Stimulated activated CD8-positive, alpha-beta memory T cell treated with anti-CD3 and anti-CD28 coated beads, Interleukin-12 subunit alpha, Interleukin-12 subunit beta, amount 100 ng/mL, for 4 hours (primary cell): ENCODE measurements at regions not wholly inside any gene's neighbourhood (a gene's known extent, or its start where the extent isn't known, plus 50 kb on each side); places are given as distances from the start of the nearest gene placed in this dataset.

Source experiments
- DNase-seq: peaks from one replicate; pipeline ENCODE4 v3.0.0-alpha.2; 2020; ENCODE audit warnings: low read depth

- DNase-seq, result no peak
Measured at GRCh38 chr13:40076765-40077362, 421.4 kb downstream of the COG6 start.

- no peak for DNase-seq
Measured at GRCh38 chr13:40077396-40078027, 422.1 kb downstream of the COG6 start.

- no peak for DNase-seq
Measured at GRCh38 chr13:40079721-40080120, 424.3 kb downstream of the COG6 start.

- DNase-seq, result no peak
Measured at GRCh38 chr13:40080676-40081075, 425.2 kb downstream of the COG6 start.

- no peak for DNase-seq
Measured at GRCh38 chr13:40082639-40083038, 427.2 kb downstream of the COG6 start.

- no peak for DNase-seq
Measured at GRCh38 chr13:40083841-40084240, 428.4 kb downstream of the COG6 start.

- no peak for DNase-seq
Measured at GRCh38 chr13:40084934-40085333, 429.5 kb downstream of the COG6 start.

DNA sequence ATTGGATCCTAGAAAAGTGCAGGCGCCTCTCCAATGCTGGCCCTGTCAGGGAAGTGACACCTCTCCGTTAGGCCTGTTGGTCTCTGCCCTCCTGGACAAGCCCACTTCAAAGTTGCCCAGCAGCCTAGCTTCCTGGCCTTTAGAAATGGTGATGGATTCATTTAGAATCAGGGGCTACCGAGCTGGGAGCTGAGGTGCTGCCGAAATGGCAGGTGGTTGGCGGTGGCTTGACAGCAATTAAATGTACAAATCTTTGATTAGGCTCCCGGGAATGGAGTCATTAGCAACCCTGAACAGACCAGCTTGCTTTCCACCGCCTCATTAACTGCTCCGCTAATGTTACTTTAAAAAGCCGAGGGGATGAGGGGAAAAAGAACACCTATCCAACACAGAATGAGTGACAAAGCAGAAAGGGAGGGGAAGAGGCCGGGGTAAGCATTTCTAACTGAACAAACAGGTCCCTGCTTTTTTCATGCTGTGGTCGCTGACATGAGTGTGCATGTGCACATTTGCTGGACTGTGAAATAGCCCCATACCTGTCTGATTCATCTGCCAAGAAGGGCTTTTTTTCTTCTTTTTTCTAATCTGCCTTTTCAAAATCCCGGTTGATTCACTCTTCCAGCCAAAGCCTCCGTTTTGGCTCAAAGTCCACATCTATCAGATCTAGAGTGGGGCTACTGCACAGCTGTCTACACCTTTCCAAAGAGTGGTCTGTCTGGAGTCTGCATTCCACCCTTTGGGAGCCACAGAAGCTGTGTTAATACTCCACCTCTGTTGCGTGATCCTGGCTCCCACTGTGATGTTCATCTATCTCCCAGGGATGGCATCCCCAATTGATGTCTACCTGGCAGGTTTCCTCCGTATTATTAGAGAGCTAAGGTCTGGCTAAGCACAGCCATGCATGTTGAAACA is 431.9 kb downstream of the COG6 start:
- DNase-seq, result no peak

DNA sequence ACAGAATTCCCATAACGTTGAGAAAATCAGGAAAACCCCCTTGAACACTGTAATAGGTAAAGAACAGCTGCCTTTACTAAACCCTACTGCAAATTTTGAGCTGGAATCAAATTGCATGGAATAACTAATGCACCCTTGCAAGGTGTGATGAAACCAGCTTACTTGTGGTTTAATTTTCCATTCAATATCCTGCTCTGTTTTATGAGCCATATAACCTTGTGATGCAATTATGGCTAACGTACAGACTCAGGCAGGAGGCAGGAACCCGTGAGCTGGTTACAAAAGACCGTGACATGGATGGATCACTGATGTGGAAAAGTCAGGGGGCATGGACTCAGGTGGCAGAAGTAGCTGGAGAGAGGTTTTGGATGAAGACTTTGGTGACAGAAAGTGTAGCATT is 438.6 kb downstream of the COG6 start:
- DNase-seq, result no peak

DNA sequence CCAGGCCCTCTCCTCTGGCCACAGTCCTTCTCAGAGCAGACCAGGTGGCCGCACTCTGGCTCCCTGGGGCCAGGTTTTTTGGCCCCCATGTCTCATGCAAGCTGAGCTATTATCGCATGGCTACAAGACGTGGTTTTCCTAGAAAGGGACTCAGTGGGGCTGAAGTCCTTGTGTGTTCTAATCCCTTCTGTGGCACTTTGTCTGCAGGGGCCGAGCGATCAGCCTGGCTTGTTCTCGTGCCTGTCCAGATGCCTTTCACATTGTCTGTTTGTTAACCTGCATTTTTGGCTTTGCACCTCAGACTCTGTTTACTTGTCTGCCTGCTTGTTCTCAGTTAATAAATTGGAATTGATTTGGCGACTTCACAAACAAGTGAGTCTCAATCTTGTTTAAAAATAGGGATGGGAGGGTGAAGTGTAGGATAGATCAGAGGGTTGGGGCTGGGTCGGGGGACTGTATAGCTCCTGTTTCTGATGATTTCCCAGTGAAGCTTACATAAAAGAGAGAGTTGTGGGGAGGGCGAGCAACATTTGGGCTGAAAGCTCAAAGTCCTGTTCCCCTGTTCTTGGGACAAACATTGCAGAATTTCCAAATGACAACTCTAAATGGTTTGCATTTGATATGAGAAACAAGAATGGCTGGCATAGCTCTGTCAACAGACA is 440.4 kb downstream of the COG6 start:
- DNase-seq, result no peak

DNA sequence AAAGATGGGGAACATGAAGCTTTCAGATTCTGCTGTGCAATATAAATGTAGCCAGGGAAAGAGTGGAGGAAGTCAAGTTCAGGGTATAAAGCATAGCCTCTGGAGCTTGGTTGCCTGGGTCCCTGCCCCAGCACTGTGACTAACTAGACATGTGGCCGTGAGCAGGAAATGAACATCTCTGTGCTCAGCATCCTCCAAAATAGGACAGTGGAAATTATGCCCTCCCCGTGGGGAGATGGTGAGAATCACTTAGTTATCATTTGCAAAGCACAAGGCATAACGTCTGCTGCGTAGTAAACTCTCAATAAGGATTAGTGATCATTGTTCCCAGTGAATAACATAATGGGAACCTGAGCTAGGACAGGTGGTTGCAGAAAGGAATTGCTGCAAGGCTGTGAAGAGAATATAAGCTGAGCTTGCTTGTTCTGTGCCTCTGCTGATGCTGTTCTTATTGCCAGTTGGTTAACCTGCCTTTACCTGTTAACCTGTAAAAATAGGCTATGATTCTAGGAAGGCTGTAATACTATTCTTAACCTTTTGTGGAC is 441.0 kb downstream of the COG6 start:
- DNase-seq, result peak; percentile 15

DNA sequence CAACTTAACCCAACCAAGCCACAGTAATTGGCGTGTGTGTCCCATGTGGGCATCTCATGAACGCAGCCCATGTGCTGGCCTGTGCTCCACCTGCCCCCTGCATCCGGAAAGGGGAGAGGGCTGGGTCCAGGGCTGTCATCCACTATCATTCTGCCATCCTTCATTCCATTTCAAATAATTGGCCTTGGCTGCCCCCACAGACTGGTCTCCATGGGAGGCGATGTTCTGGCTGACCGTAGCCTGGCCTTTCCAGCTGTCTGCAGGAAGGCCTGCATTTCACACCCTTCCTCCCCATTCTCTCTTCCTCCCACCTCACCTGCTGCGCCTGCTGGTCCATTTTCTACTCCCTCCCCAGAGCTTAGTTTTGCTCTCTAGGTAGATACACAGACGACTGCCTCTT is 442.8 kb downstream of the COG6 start:
- DNase-seq, result no peak

- DNase-seq, result no peak
Measured at GRCh38 chr13:40101708-40102359, 446.4 kb downstream of the COG6 start.

- DNase-seq, result no peak
Measured at GRCh38 chr13:40102360-40102727, 446.9 kb downstream of the COG6 start.

GRCh38 chr13:40102854-40103253 is 447.4 kb downstream of the COG6 start:
- peak; percentile 57 for DNase-seq

GRCh38 chr13:40103864-40104263 is 448.4 kb downstream of the COG6 start:
- DNase-seq, result no peak

- no peak for DNase-seq
Measured at GRCh38 chr13:40105231-40105630, 449.8 kb downstream of the COG6 start.

DNA sequence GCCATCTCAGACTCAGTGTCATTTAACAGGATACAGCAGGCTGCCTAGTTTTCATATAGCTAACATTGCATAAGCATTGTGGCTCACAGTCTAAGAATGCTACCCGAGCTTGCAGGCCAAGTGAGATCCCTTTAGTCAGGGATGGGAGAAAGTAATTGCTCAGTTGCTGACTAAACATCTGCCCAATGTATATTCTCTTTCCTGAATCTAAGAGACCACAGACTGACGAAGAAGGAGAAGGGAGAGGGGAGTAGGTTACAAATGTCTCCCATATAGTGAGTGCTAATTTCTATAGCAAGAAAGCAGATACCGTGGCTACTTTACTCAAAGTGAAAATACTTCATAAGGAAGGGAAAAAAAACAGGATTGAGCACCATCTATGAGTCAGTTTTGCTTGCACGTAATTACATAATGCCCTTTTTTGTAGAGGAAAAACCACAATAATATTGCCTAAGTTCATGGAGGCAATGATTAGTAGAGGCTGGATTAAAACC is 453.9 kb downstream of the COG6 start:
- no peak for DNase-seq

DNA sequence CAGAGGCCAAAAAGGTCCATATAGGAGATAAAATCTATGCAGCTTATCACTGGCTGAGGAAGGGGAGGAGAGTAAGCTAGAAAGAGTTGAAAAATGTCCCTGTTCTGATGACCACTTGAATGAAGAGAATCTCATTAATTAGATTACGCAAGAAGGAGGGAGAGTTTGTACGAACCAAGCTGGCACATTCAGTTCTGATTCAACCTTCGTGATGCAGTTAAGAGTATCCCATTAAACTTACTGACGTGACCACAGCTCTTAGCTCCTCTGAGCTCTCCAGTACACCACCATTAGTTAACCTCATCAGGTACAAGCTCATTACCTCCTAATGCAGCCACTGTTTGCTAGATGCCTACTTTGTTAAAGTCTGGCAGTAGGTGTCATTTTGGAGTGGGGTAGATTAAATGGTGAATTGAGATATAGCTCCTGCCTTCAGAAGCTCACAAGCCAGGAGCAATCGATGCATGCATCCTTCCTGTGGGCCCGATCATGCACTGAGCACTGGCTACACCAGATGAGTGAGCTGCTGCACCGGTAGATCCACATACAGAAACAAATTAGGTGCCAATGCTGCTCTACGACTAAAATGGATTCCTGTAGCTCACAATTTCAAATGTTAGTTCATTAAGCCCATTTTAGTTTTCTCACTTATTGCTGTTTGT is 458.3 kb downstream of the COG6 start:
- DNase-seq, result no peak

- no peak for DNase-seq
Measured at GRCh38 chr13:40114305-40114896, 458.9 kb downstream of the COG6 start.

- DNase-seq, result no peak
Measured at GRCh38 chr13:40115426-40115825, 460.0 kb downstream of the COG6 start.
